Hematopoietic multipotent progenitor cell treated with erythropoietin and hydrocortisone succinate and interleukin-3 and kit ligand, for 17 days (in vitro differentiated cells): ENCODE measurements at regions not wholly inside any gene's neighbourhood (a gene's known extent, or its start where the extent isn't known, plus 50 kb on each side); places are given as distances from the start of the nearest gene placed in this dataset.

Source experiments
- DNase-seq: peaks from one replicate; pipeline ENCODE4 v3.0.0-alpha.2; 2015; ENCODE audit warnings: low spot score

DNA sequence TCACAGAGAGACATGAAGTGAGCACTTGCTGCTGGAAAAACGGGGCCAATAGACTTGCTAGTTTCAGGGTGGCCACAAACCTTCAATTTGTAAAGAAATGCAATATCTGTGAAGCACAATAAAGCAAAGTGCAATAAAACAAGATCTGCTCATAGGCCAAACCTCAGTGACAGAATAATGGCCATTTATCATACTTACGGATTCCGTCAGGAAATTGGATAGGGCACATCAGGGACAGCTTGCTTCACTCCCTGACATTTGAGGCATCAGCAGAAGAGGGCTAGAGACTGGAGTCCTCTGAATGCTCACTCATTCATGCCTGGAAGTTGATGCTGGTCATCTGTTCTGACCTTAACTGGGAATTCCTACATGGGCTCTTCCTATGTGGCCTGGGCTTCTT, 165.5 kb upstream of the OPRM1 start:
- DNase-seq = no peak

DNA sequence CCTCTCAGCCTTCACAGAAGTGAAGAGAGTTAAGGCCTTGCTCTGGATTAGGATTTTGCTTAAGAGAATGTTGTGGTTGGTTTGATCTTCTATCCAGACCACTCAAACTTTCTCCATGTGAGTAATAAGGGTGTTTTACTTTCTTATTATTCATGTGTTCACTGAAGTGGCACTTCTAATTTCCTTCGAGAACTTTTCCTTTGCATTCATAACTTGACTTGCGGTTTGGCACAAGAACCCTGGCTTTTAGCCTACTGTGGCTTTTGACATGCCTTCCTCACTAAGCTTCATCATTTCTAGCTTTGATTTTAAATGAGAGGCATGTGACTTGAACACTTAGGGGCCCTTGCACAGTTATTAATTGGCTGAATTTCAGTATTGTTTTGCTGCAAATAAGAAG, 166.1 kb upstream of the OPRM1 start:
- DNase-seq = no peak

DNA sequence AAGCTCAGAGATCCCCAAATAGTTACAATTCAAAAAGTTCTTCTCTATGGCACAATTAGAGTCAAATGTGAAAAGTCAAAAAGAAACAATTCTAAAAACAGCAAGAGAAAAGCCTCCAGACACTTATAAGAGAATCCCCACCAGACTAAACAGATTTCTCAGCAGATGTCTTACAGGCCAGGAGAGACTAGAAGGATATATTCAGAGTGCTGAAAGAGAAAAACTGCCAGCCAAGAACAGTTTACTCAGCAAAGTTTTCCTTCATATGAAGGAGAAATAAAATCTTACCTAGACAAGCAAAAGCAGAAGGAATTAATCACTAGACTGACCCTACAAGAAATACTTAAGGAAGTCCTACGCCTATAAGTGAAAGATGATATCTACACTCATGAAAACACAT, 176.1 kb upstream of the OPRM1 start:
- no peak for DNase-seq

DNA sequence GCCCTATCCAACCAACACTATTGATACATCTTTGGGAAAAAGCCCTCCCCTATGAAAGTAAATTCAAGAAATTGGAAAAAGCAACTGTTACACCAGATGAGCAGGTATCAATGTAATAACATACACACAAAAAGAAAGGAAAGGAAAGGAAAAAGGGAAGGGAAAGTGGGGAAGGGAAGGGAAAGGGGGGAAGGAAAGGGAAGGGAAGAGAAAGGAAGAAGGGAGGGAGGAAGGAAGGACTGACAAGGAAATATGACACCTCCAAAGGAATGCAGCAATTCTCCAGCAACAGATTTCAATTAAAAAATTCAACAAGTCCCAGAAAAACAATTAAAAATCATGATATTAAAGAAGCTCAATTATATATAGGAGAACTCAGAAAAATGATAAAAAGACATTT, 176.9 kb upstream of the OPRM1 start:
- no peak for DNase-seq

DNA sequence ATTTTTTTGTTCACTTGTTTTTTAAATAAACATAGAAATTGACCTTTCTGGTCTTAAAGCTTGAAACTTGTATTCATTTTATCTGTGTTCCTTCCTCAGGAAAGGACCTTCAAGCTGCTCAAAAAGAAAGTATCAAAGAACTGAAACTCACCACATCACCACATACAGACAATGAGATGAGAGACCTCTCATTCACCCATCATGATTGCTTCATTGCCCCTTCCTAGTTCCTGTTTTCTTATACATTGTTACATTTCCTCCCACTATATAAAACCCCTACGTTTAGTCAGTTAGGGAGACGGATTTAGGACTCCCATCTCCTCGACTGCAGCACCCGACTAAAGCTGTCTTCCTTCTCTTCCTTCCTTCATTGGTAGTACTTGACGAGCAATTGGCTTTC, 180.5 kb upstream of the OPRM1 start:
- DNase-seq = no peak

DNA sequence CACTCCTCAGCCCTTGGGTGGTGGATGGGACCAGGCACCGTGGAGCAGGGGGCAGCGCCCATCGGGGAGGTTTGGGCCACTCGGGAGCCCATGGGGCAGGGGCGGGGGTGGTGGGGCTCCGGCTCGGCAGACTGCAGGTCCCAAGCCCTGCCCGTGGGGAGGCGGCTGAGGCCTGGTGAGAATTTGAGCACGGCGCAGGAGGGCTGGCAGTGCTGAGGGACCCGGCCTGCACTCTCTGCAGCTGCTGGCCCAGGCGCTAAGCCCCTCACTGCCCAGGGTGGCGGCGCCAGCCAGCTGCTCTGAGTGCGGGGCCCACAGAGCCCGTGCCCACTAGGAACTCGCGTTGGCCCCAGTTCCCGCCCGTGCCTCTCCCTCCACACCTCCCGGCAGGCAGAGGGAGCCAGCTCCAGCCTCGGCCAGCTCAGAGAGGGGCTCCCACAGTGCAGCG, 182.1 kb upstream of the OPRM1 start:
- no peak for DNase-seq

DNA sequence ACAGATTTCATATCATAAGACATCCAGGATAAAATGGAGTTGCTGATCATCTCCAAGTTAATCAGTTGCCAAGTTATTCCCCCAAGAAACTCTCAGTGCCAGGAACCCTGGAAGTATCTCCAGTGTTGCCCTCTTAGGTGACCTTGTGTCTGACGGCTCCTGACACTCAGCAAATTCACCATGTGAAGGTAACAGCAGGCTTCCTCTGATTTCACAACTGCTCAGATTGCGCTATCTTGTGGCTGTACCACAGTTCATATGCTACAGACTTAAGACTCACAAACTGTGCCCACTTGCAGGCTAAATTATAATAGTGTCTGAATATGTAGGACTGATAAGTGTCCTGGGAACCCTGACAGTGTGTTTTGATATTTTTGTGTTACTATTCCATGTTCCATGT, 186.6 kb upstream of the OPRM1 start:
- DNase-seq = no peak

DNA sequence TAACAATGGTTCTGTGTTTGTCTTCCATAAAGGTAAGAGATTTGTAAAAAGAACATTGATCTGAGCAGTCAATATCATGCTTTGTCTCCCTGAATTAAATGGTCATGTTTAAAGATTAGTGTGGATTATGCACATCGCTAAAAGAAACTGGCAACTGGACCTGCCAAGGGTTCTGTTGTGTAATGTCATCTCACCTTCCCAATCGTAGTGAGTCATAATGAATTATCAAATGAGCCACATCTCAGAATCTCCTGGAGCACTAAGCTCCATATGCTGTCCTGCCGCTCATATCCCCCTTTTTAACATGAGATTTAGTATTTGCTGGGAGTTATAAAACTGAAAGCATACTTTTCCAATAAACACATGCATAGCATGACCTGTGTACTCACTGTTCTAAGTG, 187.0 kb upstream of the OPRM1 start:
- DNase-seq = no peak

DNA sequence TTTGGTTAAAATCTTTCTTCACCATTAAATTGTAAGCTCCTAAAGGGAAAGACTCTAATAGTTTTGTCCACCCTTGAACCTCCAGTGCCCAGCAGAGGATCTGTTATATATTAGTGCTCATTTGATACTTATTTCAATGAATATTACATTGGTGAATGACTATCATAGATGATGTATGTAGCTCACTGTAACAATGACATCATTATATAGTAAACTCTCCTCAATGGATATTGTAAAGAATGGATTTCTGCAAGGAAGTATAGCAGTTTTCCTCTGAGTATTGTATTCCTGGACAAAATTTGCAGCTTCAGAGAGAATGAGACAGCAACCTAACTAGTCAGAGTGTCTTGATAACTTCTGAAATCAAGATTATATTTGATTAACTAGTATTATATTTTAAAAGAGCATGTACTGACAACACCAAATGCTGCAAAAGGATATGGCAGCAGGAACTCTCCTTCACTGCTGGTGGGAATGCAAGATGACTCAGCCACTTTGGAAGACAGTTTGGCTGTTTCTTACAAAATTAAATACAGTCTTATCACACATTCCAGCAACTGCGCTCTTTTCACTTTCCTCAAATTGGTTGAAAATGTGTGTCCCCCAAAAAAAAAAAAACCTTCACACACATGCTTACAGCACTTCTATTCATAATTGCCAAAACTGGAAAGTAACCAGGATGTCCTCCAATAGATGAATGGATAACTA, 189.8 kb upstream of the OPRM1 start:
- DNase-seq = no peak

DNA sequence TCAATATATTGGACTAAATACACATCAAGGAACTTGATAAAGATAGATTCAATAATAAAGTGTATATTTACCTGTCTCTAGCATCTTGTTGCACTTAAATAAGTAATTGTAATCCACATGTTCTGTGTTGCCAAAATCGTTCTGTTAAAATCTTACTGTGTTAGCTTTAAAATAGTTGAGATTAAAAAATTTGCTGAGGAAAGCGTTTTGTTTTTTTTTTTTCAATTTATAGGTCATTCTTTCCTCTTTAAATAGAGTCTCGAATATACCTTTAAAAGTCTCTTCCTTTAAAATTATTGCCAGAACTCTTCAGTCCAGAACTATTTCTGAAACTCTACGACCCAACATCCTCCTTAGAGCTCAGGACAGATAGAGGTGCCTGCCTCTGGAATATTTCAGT, 195.6 kb upstream of the OPRM1 start:
- no peak for DNase-seq

DNA sequence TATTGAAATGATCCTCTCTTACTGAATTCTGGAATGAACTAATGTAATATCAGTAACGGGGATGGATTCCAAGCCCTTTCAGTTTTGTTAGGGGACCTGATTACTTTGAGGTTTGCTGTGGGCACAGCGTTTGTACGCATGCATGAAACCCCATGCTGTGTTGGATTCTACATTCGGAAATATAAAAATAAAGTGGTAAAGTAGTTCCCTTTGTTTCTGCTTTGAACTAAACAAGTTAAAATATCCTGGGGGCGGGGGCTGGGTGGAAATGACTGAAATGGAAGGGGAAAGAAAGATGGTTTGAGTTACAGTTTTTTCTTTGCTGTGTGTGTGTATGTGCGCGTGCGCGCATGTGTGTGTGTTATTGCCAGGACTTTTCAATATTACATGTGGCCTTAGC, 196.5 kb upstream of the OPRM1 start:
- DNase-seq = no peak

DNA sequence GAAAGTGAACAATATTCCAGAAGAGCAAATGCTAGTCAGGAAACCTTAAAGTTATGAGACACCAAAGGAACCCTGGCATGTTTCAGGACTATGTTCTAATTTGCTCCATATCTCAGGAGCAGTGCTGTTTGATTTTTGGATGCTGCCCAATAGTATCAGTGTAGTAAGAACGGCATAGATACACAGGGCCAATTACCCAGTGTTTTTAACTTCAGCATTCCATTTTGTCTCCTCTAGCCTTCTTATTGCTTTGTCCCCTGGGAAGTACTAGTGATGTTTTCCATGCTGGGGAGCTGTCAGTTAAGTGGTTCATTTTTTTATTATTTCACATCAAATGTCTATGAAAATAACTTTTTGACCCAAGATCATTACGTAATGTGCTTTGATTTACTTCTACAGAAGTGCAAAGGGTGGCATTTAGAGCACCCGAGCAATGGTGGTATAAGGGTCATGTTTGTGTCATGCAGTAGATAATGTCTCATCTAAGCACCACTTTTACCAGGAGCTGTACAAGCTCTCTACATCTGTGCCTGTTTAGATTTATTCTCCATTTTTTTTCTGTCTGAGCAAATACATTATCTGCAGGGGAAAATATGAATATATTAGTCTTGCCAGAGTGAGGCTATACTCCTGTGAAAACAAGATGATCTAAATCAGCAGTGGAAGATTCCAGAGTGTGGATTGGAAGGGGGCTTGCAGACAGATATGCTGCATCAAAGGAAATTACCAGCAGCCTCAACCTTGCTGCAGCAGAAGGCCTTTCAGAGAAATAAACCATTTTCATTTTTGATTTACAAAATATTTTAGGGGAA, 198.8 kb upstream of the OPRM1 start:
- no peak for DNase-seq

DNA sequence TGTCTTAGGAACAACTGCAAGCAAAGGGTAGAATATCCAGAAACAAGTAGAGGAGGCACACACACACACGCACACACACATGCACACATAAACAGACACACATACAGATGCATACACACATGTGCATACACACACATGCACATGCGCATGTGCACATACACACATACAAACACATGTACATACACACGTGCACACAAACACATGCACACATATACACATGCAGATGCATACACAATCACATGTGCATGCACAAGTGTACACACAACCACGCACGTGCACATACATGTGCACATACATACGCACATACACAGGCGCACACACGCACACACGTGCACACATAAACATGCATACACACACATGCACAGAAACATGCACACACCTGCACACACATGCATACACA, 206.5 kb upstream of the OPRM1 start:
- no peak for DNase-seq

DNA sequence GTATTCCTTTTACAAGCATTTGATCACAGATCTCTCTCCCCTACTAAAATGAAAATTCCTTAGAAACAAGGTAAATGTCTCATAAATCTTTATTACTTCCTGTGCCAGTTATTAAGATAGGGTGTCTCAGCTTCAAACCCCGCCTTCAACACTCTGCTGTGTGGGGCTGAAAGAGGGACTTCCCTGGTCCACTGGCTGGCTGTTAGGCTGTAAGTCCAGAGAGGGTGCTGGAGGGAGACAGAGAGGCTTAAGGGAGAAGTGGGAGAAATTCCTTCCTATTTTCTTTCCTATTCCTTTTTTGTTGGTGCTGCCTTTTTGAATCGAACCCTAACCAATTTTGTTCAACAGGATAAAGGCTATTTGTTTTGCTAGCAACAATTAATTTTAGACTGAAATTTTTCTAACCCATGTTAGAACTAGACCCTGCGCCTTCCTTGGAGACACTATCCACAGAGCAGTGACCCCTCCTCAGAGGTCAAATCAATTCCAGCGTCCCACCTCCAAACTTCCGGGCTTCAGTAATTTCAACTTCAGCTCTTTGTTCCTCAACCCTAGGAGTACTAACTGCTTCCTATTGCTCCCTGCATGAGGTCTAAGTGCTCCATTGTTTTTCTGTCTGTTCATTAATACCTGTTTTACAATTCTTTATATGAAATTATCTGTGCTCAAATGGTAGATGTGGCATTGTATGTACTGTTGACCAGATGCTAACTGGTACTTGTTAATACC, 207.5 kb upstream of the OPRM1 start:
- no peak for DNase-seq

DNA sequence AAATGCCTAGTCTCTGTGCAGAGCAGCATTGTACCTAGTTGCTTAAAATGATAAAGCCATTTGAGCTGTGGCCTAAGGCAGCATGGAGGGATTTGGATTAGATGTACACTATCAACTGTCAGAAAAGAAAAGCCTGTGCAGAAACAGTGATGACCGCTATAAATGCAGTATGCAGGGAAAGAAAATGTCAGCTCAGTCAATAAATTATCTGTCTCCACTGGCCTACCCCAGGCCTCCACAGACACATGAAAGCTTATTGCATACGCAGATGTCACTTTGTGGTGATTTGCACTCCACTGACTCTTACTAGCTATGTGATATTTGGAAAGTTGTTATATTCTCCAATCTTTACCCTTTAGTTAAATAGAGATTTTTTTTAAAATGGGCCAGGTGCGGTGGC, 221.9 kb upstream of the OPRM1 start:
- DNase-seq = no peak

DNA sequence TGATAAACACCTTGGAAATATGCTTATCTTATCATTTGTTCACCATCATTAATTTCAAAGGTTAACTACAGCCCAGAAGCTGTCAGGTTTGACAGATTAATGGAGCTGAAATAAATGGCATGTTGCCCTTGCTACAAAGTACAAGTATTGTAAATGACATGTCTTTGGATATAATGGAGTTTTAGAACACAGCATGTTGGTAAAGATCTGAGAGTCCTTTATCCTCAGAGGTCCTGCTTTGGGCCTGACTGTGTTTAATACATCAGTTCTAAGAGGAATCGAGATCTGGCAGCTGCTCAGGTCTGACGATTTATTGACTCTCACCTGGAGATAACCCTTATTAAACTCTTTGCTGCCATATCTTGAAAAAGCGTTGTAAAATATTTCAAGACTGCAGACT, 222.7 kb upstream of the OPRM1 start:
- DNase-seq = no peak

DNA sequence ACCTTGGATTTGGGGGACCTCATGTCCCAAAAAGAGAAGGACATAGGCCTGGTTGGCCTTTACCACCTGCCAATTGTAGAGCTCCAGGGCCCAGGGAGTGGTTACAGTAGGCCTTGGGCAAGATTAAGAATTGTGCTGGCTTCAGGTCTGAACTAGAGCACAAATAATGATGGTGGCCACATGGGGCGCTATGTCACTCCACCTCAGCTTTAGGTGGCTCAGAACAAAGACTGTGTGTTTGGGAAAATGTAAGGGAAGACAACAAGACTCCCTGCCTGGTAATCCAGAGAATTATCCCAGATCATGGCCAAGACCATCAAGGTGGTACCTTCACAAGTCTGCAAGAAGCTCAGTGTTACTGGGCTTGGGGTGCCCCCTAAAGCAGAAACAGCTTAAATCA, 224.9 kb upstream of the OPRM1 start:
- DNase-seq = no peak

DNA sequence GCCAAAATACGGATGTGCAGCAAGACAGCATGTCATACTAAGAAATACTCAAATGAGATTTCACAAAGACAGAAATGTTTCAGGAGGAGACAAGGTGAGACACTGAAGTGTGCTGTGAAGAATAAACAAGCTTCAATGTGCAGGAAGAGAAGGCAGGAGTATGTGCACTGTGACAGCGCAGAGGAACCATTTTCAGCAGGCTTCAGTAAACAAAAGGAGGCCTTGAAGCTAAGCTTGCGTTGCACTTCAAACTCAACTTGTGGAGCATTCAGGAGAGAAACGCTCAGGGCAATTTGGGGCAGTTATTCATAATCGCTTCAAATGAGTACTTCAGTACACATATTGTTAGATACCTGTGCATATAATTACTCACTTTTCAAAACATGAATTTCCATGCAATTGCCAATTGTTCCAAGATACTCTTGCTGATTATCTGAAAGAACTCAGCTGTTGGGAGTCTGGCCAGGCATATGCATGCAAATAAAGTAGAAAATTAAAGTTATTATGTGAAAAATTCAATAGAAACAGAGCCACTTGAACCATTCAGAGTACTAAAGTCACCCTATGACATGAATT, 234.2 kb upstream of the OPRM1 start:
- DNase-seq = no peak

DNA sequence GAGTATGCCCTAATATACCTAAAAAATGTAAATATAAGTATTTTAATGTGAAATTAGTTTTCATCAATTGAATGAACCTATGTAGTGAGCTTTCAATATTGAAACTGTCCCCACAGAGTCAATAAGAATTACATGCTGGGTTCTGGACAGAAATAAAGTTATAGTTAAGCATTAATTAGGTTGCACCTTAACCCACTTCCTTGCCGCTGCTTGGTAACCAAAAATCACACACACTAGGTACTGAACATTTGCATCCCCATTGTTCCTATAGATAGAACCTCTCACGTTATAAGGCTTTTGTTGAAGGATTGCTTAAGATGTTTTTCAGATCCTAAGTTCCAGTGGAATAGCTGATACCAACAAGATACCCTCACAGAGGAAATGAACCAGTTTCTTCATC, 237.1 kb upstream of the OPRM1 start:
- DNase-seq = no peak

DNA sequence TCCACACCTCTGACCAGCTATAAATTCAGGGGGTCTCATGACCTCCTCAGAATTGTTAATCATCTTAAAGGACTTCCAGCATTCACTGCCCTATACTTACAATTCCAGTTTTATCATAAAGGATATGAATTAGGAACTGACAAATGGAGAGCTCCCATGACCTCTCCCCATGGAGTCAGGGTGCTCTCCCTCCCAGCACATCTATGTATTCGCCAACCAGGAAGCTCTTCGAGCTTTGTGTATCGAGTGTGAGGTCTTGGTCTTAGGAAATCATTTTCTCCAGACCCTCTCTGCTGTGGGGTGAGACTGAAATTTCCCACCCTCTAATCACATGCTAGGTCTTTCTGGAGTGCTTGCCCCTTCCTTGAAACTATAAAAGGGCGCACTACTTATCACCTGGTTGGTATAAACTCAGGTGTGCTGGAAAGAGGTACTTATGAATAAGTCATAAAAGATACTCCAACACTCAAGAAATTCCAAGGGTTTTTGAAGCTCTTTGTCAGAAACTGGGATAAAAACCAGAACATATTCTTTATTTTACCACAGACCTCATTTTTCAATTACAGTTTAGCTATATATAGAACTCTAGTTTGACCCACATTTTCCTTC, 238.4 kb upstream of the OPRM1 start:
- DNase-seq = no peak

DNA sequence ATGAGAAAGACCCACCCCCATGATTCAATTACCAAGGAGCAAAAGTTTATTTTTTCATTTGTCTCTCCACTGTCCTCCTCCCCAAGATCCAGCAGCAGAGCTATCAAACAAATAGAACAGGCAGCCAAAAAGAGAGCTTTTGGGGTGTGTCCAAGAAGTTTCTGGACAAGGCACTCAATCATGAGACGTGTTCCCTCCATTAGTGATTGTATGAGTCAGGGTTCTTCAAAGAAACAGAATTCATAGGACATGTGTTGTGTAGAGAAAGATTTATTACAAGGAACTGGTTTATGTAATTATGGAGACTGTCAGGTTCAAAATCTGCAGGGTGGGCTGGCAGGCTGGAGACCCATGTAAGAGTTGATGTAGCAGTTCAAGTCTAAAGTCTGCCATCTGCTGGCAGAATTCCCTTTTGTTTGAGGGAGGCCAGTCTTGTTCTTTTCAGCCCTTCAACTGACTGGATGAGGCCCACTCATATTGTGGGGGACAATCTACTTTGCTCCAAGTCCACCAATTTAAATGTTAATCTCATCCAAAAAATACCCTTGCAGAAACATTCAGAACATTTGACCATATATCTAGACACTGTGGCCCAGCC, 248.1 kb upstream of the OPRM1 start:
- DNase-seq = no peak

DNA sequence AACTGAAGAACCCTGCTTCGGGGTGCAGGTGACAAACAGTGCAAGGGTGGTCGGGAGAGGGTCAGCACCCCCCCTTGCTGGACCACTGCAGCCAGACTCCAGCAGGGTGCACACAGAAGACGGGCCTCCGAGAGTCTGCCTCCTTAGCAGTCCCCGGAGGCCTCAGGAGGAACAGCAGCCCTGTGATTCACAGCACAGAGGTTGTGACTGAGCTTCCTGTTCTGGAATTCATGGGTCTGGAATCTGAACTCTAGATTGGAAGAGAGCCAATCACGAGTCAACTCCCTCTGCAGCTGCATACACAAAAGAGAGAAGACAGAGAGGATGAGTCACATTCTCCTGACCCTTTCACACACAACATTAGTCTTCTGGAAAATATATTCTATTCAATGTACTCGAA, 249.0 kb upstream of the OPRM1 start:
- no peak for DNase-seq
